ENCODE measurements at regions not wholly inside any gene's neighbourhood (a gene's known extent, or its start where the extent isn't known, plus 50 kb on each side); places are given as distances from the start of the nearest gene placed in this dataset.

DNA sequence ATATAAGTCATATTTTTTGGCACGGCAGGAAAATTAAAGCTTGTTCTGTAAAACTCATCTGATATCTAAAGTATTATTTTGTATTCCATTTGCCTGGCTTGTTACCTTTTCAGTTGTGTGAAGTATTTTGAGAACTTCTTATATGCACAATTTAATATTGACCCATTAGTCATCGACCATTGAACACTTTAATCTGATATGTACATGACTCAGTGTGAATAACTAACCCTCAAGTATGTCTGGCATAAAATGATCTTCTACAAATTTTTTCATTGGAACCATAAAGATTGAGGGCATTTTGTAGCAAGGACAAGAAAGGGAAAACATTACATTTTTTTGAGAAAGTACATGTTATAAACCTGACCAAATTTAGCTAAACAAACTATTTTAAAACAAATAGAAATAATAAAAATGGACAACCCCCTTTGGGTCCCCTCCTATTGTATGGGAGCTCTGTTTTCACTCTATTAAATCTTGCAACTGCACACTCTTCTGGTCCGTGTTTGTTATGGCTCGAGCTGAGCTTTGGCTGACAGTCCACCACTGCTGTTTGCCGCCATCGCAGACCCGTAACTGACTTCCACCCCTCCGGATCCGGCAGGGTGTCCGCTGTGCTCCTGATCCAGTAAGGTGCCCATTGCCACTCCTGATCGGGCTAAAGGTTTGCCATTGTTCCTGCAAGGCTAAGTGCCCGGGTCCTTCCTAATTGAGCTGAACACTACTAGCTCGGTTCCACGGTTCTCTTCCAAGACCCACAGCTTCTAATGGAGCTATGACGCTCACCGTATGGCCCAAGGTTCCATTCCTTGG, 118.8 kb downstream of the SLC6A15 start:
- DNase-seq (ENCODE audit: low spot score) (no peak), ATAC-seq (ENCODE audit: low read depth) (peak; percentile 93)
- H3K36me3 ChIP-seq (ENCODE audit: low read depth) = no peaks in the 10 kb centered on the region
- peaks cover 6% of the 10 kb centered on the region for H3K4me1 ChIP-seq (ENCODE audit: insufficient read depth, poor library complexity, severe bottlenecking)
- no peaks in the 10 kb centered on the region for H3K27me3 ChIP-seq (ENCODE audit: insufficient read depth, poor library complexity, severe bottlenecking)
- H3K4me3 ChIP-seq (ENCODE audit: severe bottlenecking) = no peak overlapping the region
- TF ChIP-seq, protein P1, sequence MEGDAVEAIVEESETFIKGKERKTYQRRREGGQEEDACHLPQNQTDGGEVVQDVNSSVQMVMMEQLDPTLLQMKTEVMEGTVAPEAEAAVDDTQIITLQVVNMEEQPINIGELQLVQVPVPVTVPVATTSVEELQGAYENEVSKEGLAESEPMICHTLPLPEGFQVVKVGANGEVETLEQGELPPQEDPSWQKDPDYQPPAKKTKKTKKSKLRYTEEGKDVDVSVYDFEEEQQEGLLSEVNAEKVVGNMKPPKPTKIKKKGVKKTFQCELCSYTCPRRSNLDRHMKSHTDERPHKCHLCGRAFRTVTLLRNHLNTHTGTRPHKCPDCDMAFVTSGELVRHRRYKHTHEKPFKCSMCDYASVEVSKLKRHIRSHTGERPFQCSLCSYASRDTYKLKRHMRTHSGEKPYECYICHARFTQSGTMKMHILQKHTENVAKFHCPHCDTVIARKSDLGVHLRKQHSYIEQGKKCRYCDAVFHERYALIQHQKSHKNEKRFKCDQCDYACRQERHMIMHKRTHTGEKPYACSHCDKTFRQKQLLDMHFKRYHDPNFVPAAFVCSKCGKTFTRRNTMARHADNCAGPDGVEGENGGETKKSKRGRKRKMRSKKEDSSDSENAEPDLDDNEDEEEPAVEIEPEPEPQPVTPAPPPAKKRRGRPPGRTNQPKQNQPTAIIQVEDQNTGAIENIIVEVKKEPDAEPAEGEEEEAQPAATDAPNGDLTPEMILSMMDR (IDR thresholded peaks at IDR 0.05; ENCODE audit: poor library complexity, severe bottlenecking) = no peak
- H3K9me3 ChIP-seq (ENCODE audit: severe bottlenecking) = no peaks in the 10 kb centered on the region
- peak overlapping the region; percentile 21 for H3K27ac ChIP-seq (ENCODE audit: poor library complexity, severe bottlenecking)

DNA sequence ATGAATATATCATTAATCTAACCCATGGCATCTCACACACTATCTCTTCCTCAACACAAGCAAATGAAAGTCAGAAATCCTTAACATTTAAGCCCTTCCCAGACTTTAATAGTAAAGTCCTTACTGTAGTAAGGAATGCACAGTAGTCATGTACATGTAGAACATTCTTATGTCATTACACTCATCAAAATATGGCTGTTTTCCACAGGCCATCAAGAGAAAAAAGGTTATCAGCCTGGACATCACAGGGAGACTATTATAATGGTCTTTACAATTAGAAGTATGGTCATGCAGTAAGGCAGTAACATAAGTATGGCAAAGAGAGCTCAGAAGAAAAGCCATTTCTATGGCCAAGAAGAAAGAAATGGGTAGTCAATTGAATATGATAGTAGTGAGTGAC, 121.2 kb downstream of the SLC6A15 start:
- Histone ChIP-seq H3K36me3 (ENCODE audit: low read depth) (no peaks in the 10 kb centered on the region), H3K9me3 (ENCODE audit: severe bottlenecking) (no peaks in the 10 kb centered on the region), H3K27me3 (ENCODE audit: insufficient read depth, poor library complexity, severe bottlenecking) (no peaks in the 10 kb centered on the region), H3K4me3 (ENCODE audit: severe bottlenecking) (no peak overlapping the region), H3K27ac (ENCODE audit: poor library complexity, severe bottlenecking) (no peak overlapping the region), H3K4me1 (ENCODE audit: insufficient read depth, poor library complexity, severe bottlenecking) (peaks cover 6% of the 10 kb centered on the region)
- TF ChIP-seq, protein P1 (IDR thresholded peaks at IDR 0.05; ENCODE audit: poor library complexity, severe bottlenecking) = no peak
- ATAC-seq (ENCODE audit: low read depth) (no peak), DNase-seq (ENCODE audit: low spot score) (no peak)

DNA sequence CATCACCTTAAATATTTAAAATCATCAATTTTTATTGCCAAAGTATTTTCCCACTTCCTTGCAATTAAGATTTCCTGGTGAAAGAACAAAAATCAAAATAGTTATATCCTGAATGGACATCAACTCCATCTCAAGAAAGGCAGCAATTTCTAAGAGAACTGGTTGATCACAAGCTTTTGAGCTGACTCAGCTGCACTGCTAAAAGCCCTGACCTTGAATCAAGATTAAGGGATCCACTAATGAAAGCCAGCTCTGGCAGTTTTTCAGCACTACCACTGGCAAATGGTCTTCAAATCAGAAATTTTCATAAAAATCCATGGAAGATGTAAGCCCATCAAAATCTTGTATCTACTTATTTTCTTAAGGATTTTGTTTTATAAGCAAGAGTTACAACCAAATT, 123.4 kb downstream of the SLC6A15 start:
- H3K36me3 ChIP-seq (ENCODE audit: low read depth) = no peaks in the 10 kb centered on the region
- DNase-seq (ENCODE audit: low spot score) (no peak), ATAC-seq (ENCODE audit: low read depth) (no peak)
- H3K27ac ChIP-seq (ENCODE audit: poor library complexity, severe bottlenecking) = no peak overlapping the region
- peaks cover 6% of the 10 kb centered on the region for H3K4me1 ChIP-seq (ENCODE audit: insufficient read depth, poor library complexity, severe bottlenecking)
- H3K4me3 ChIP-seq (ENCODE audit: severe bottlenecking) = no peak overlapping the region
- TF ChIP-seq, protein P1 (IDR thresholded peaks at IDR 0.05; ENCODE audit: poor library complexity, severe bottlenecking) = no peak
- H3K27me3 ChIP-seq (ENCODE audit: insufficient read depth, poor library complexity, severe bottlenecking) = no peaks in the 10 kb centered on the region
- no peaks in the 10 kb centered on the region for H3K9me3 ChIP-seq (ENCODE audit: severe bottlenecking)

DNA sequence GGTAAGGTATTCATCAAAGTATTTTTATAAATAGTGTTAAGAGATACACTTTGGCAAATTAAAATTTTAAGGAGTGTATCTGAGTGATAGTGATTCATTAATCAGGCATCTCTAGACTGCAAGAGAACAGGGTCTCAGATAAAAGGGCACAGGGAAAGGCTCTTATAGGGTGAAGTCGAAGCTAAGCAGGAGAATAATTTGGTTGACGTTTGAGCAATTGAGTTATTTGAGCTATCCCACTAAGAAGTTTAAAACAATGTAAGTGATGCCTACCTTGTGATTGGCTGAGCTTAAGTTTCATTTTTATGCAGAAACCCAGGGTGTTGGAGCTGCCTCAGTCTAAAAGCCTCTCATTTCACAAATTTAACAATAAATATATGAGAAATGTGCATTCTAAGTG, 125.3 kb downstream of the SLC6A15 start:
- H3K9me3 ChIP-seq (ENCODE audit: severe bottlenecking) = no peaks in the 10 kb centered on the region
- no peak overlapping the region for H3K4me3 ChIP-seq (ENCODE audit: severe bottlenecking)
- no peak for DNase-seq (ENCODE audit: low spot score)
- no peak for ATAC-seq (ENCODE audit: low read depth)
- H3K27me3 ChIP-seq (ENCODE audit: insufficient read depth, poor library complexity, severe bottlenecking) = no peaks in the 10 kb centered on the region
- no peak overlapping the region for H3K27ac ChIP-seq (ENCODE audit: poor library complexity, severe bottlenecking)
- H3K36me3 ChIP-seq (ENCODE audit: low read depth) = no peaks in the 10 kb centered on the region
- no peaks in the 10 kb centered on the region for H3K4me1 ChIP-seq (ENCODE audit: insufficient read depth, poor library complexity, severe bottlenecking)
- TF ChIP-seq, protein P1 (IDR thresholded peaks at IDR 0.05; ENCODE audit: poor library complexity, severe bottlenecking) = no peak

DNA sequence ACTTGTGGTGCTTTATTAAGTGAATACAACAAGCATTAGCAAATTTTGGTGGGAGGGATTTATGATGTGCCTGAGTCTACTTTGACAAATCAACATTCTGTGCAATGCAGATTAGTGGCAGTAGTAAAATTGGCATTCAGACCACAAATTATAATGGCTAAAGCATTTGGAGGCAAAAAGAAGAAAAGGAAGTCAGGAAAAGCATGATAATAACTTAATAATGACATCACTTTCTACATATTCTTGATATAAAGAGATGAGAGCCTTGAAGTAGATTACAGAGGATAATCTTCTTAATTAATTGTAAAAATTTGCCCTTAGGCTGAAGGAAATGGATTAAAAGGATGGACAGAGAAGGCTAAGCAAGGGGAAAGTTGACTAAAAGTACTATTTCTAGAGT, 126.0 kb downstream of the SLC6A15 start:
- TF ChIP-seq, protein P1 (IDR thresholded peaks at IDR 0.05; ENCODE audit: poor library complexity, severe bottlenecking) = no peak
- DNase-seq (ENCODE audit: low spot score) (no peak), ATAC-seq (ENCODE audit: low read depth) (no peak)
- Histone ChIP-seq H3K4me3 (ENCODE audit: severe bottlenecking) (no peak overlapping the region), H3K27ac (ENCODE audit: poor library complexity, severe bottlenecking) (no peak overlapping the region), H3K4me1 (ENCODE audit: insufficient read depth, poor library complexity, severe bottlenecking) (no peaks in the 10 kb centered on the region), H3K36me3 (ENCODE audit: low read depth) (no peaks in the 10 kb centered on the region), H3K27me3 (ENCODE audit: insufficient read depth, poor library complexity, severe bottlenecking) (no peaks in the 10 kb centered on the region), H3K9me3 (ENCODE audit: severe bottlenecking) (no peaks in the 10 kb centered on the region)
